GM12891 (cell line): ENCODE measurements at regions not wholly inside any gene's neighbourhood (a gene's known extent, or its start where the extent isn't known, plus 50 kb on each side); places are given as distances from the start of the nearest gene placed in this dataset.

Source experiments
- PAX5 ChIP-seq: IDR thresholded peaks from 2 replicates; pipeline ENCODE4 v1.6.1; 2011; ENCODE audit warnings: low read length, moderate library complexity, mild to moderate bottlenecking; ENCODE audit not compliant: insufficient read depth, severe bottlenecking
- POLR2A ChIP-seq: IDR thresholded peaks from 2 replicates; pipeline ENCODE4 v1.6.1; 2011; ENCODE audit warnings: low read depth, low read length, control low read depth
- POLR2AphosphoS5 ChIP-seq: IDR thresholded peaks from 2 replicates; pipeline ENCODE4 v1.6.1; 2011; ENCODE audit warnings: low read depth, low read length, control low read depth
- POU2F2 ChIP-seq: IDR thresholded peaks from 2 replicates; pipeline ENCODE4 v1.6.1; 2011; ENCODE audit warnings: low read depth, mild to moderate bottlenecking, control low read depth, low read length, moderate library complexity
- SPI1 ChIP-seq: IDR thresholded peaks from 2 replicates; pipeline ENCODE4 v1.6.1; 2011; ENCODE audit warnings: low read depth, low read length, control low read depth
- TAF1 ChIP-seq: IDR thresholded peaks from 2 replicates; pipeline ENCODE4 v1.6.1; 2011; ENCODE audit warnings: low read depth, low read length, control low read depth

GRCh38 chr6:49038294-49038822 is 424.7 kb downstream of the MMUT start:
- TF ChIP-seq POLR2A (no peak), SPI1 (no peak), POLR2AphosphoS5 (no peak), TAF1 (no peak), PAX5 (no peak), POU2F2 (no peak)
